ENCODE measurements at regions not wholly inside any gene's neighbourhood (a gene's known extent, or its start where the extent isn't known, plus 50 kb on each side); places are given as distances from the start of the nearest gene placed in this dataset.
"Not testable (repeated sequence)": the region's sequence is repeated elsewhere in the genome, so short reads cannot be mapped to it uniquely, and the experiment has no call there.

- TF ChIP-seq REST (IDR thresholded peaks at IDR 0.05; ENCODE audit: unreplicated experiment); POLR2AphosphoS5 (IDR thresholded peaks at IDR 0.05; ENCODE audit: low read depth); EZH2 (IDR thresholded peaks at IDR 0.05; ENCODE audit: low read depth, unreplicated experiment); EZH2phosphoT487 (IDR thresholded peaks at IDR 0.05; ENCODE audit: unreplicated experiment); CREB1 (CRISPR knock-in tag; IDR thresholded peaks at IDR 0.05; ENCODE audit: low read depth); ZNF331 (CRISPR knock-in tag; IDR thresholded peaks at IDR 0.05; ENCODE audit: low read depth); NANOG (IDR thresholded peaks at IDR 0.05; ENCODE audit: borderline replicate concordance); ZNF114 (CRISPR knock-in tag; IDR thresholded peaks at IDR 0.05): not testable (repeated sequence)
- TF ChIP-seq, protein P1, sequence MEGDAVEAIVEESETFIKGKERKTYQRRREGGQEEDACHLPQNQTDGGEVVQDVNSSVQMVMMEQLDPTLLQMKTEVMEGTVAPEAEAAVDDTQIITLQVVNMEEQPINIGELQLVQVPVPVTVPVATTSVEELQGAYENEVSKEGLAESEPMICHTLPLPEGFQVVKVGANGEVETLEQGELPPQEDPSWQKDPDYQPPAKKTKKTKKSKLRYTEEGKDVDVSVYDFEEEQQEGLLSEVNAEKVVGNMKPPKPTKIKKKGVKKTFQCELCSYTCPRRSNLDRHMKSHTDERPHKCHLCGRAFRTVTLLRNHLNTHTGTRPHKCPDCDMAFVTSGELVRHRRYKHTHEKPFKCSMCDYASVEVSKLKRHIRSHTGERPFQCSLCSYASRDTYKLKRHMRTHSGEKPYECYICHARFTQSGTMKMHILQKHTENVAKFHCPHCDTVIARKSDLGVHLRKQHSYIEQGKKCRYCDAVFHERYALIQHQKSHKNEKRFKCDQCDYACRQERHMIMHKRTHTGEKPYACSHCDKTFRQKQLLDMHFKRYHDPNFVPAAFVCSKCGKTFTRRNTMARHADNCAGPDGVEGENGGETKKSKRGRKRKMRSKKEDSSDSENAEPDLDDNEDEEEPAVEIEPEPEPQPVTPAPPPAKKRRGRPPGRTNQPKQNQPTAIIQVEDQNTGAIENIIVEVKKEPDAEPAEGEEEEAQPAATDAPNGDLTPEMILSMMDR (conservative IDR thresholded peaks at IDR 0.05; ENCODE audit: low read depth in 2 of 2): not testable (repeated sequence)
- TF ChIP-seq, protein P2, sequence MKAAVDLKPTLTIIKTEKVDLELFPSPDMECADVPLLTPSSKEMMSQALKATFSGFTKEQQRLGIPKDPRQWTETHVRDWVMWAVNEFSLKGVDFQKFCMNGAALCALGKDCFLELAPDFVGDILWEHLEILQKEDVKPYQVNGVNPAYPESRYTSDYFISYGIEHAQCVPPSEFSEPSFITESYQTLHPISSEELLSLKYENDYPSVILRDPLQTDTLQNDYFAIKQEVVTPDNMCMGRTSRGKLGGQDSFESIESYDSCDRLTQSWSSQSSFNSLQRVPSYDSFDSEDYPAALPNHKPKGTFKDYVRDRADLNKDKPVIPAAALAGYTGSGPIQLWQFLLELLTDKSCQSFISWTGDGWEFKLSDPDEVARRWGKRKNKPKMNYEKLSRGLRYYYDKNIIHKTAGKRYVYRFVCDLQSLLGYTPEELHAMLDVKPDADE (IDR thresholded peaks at IDR 0.05): not testable (repeated sequence)
Observed at GRCh38 chr11:88044658-88045057, 130.6 kb downstream of the RAB38 start.

Measured in GM23338 (cell line).